Esophagus (tissue), 2 donors: ENCODE measurements at regions not wholly inside any gene's neighbourhood (a gene's known extent, or its start where the extent isn't known, plus 50 kb on each side); places are given as distances from the start of the nearest gene placed in this dataset.

Experiments used
- H3K27ac ChIP-seq, 2 donors: one replicate each; pipeline ENCODE4 v1.5.1; 2013; ENCODE audit warnings: low read depth in 2 of 2, mild to moderate bottlenecking in 2 of 2, inconsistent platforms in 1 of 2, low read length in 1 of 2, moderate library complexity in 1 of 2
- H3K27me3 ChIP-seq, 2 donors: one replicate each; pipeline ENCODE4 v1.6.1; 2013; ENCODE audit warnings: low read length in 2 of 2, control low read depth in 1 of 2, mild to moderate bottlenecking in 1 of 2; ENCODE audit not compliant: insufficient read depth in 2 of 2, control insufficient read depth in 1 of 2
- H3K36me3 ChIP-seq, 2 donors: one replicate each; pipeline ENCODE4 v1.6.1; 2013; ENCODE audit warnings: low read length in 1 of 2; ENCODE audit not compliant: control insufficient read depth in 2 of 2, insufficient read depth in 2 of 2
- H3K4me1 ChIP-seq, 2 donors: one replicate each; pipeline ENCODE4 v1.6.1; 2013; ENCODE audit warnings: low read length in 1 of 2; ENCODE audit not compliant: control insufficient read depth in 2 of 2, insufficient read depth in 2 of 2
- H3K4me3 ChIP-seq, 2 donors: one replicate each; pipeline ENCODE4 v1.5.1; 2013; ENCODE audit warnings: low read length in 2 of 2, mild to moderate bottlenecking in 2 of 2, low read depth in 1 of 2, moderate library complexity in 1 of 2
- H3K9me3 ChIP-seq, 2 donors: one replicate each; pipeline ENCODE4 v1.6.1; 2013; ENCODE audit warnings: mild to moderate bottlenecking in 2 of 2, low read depth in 1 of 2, low read length in 1 of 2, moderate library complexity in 1 of 2; ENCODE audit not compliant: control insufficient read depth in 2 of 2, insufficient read depth in 1 of 2
- WGBS, 2 donors: extraction: QIAGEN DNeasy Blood & Tissue Kit; methylation state at CpG; one replicate each; pipeline ENCODE4 v1.1.7; 2013; 5-methylcytosine and 5-hydroxymethylcytosine counted together
- donor health status: healthy with polysubstance abuse.
- donor health status: Bipolar disorder and iron deficiency.

DNA sequence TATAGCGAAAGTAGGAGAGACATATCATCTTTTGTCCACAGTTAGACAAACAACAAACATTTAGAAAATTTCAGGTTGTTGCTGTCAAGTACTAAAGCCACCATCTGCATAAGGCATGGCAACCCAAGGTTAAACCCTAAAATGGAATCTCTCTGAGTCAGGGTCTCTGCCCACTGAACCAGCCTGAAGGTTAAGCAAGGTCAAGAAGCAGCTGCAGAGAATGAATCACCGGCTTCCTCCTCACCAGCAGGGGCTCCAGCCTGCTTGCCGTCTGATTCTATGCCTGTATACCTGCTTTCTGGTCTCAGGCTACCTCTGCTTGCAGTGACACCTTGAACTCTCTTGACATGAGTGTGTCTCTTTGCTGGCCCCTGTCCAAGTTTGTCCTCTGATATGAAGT, 726.2 kb upstream of the SGCG start:
- Histone ChIP-seq H3K27ac (no peak overlapping the region), H3K36me3 (no peaks in the 10 kb centered on the region), H3K4me3 (no peak overlapping the region), H3K4me1 (no peaks in the 10 kb centered on the region), H3K9me3 (peaks cover 0 to 5% of the 10 kb centered on the region in 2 donors), H3K27me3 (no peaks in the 10 kb centered on the region)
- 73 to 74% methylated on average over 3 of the region's 3 CpGs for WGBS, 2 donors

DNA sequence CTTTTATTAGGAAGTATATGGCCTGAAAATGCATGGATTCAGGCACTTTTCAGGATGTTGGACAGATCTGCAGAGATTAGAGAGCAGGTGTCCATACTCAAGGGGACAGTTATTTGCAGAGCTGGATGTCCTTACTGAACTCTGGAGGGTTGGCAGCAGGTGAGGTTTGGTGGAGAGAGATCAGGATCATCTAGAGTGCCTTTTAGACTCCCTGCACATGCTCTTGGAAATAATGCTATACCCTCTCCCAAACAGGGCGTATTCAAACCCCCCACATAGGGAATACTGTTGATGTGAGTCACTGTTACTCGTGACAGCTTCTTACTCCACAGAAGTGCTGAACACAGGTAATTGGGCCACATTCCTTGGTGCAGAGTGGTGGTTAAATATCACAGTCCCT, 725.7 kb upstream of the SGCG start:
- no peaks in the 10 kb centered on the region for H3K4me1 ChIP-seq
- WGBS, 2 donors = 74 to 82% methylated on average over 2 of the region's 2 CpGs
- no peak overlapping the region for H3K4me3 ChIP-seq
- peaks cover 0 to 5% of the 10 kb centered on the region in 2 donors for H3K9me3 ChIP-seq
- no peaks in the 10 kb centered on the region for H3K27me3 ChIP-seq
- no peak overlapping the region for H3K27ac ChIP-seq
- no peaks in the 10 kb centered on the region for H3K36me3 ChIP-seq

DNA sequence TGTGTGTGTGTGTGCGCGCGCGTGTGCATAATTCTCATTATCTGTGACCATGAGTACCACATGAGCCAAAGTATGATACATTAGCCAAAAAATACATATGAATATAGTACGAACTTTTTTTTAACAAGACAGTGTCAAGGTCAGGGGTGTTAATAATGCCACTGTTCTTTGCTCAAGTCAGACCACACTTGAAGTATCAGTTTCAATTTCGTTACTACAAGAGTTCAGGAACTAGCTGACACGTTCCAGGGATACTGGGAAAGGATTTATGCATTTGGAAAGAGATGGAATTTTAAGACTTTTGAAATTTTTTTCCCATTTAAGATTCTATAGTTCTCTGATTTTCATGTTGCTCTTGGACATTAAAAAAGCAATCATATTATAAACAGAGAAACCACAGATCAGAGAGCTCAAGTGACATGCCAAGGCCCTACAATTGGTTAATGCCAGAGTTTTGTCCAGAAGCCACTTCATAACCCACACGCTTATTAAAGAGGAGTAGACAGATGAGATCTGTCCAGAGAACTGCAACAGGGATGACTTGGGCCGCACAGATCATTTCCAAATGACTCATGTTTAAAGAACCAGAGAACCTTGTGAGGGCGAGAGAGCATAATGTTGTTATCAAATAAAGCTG, 718.8 kb upstream of the SGCG start:
- no peak overlapping the region for H3K4me3 ChIP-seq
- H3K36me3 ChIP-seq = no peaks in the 10 kb centered on the region
- 58 to 63% methylated on average over 10 of the region's 10 CpGs for WGBS, 2 donors
- no peak overlapping the region for H3K27ac ChIP-seq
- H3K27me3 ChIP-seq = no peaks in the 10 kb centered on the region
- no peaks in the 10 kb centered on the region for H3K9me3 ChIP-seq
- H3K4me1 ChIP-seq = no peaks in the 10 kb centered on the region

DNA sequence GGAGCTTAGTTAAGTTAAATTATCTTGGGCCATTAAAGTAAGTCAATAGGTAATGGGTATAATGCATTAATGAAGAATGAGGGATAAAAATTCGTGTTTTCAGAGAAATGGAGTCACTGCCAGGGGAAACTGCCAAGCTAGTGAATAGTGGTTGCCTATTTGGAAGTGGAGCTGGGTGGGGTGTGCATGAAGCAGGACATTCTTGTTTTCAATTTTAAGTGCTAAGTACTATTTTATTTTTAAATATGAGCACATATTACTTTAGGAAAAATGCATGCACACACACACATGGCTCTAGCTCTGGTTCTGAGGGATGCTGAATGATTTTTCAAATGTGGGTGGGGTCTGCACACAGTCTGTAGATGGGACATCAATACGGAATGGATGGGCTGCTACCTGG, 717.7 kb upstream of the SGCG start:
- Histone ChIP-seq H3K27ac (no peak overlapping the region), H3K9me3 (no peaks in the 10 kb centered on the region), H3K4me3 (no peak overlapping the region), H3K27me3 (no peaks in the 10 kb centered on the region), H3K4me1 (no peaks in the 10 kb centered on the region), H3K36me3 (no peaks in the 10 kb centered on the region)
- WGBS, 2 donors = 51 to 52% methylated on average over 2 of the region's 2 CpGs

DNA sequence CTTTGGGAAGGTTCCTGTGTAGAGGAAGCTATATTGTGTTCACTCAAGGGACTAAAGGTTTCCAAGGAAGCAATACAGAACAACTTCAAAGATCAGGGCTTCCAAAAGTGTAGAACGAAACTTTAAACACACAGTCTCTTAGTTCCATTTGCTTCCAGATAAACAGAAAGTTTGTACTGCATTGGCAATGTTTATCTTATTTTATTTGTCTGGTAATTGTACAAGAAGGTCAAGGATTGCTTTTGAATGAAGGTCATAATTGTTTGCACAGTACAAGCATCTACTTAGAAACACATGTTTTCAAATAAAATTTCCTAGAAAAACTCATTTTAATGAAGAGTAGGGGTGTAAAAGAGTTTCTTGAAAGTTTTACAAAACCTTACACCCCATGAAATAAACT, 712.7 kb upstream of the SGCG start:
- H3K4me3 ChIP-seq = no peak overlapping the region
- no peak overlapping the region for H3K27ac ChIP-seq
- no peaks in the 10 kb centered on the region for H3K4me1 ChIP-seq
- H3K27me3 ChIP-seq = no peaks in the 10 kb centered on the region
- 52 to 57% methylated on average over 1 of the region's 1 CpG for WGBS, 2 donors
- no peaks in the 10 kb centered on the region for H3K9me3 ChIP-seq
- no peaks in the 10 kb centered on the region for H3K36me3 ChIP-seq

DNA sequence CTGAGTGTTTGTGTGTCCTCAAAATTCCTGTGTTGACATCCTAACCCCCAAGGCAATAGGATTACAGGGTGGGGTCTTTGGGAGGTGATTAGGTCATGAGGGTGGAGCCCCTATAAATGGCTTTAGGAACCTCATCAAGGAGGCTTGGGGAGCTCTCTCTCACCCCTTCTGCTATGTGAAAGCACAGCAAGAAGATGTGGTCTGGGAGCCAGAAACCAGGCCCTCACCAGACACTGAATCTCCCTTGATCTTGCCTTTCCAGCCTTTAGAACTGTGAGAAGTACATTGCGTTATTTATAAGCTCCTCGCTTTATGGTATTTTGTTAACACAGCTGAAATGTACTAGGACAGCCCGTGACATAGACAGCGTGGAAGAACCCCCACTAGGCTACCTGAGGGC, 712.0 kb upstream of the SGCG start:
- Histone ChIP-seq H3K27me3 (no peaks in the 10 kb centered on the region), H3K27ac (no peak overlapping the region), H3K4me1 (no peaks in the 10 kb centered on the region), H3K36me3 (no peaks in the 10 kb centered on the region), H3K9me3 (no peaks in the 10 kb centered on the region), H3K4me3 (no peak overlapping the region)
- 82 to 86% methylated on average over 4 of the region's 4 CpGs for WGBS, 2 donors

DNA sequence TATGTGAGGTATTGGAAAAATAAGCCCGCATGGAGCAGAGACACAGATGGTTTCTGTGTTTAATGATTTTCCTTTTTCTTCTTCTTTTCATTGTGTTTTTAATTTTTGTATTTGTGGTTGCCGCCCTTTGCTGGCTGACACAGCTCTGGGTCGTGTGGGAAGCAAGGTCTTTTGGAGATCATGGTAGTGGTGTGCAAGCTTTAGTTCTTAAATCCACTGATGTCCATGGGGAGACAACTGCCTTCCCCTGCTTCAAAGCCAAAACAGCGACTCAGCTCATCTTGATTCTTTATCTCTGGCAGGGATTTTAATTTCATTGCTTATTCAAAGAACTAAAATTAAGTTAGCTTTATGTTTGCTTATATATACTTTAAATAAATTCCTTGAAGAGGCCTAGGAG, 711.3 kb upstream of the SGCG start:
- Histone ChIP-seq H3K27me3 (no peaks in the 10 kb centered on the region), H3K27ac (no peak overlapping the region), H3K4me3 (no peak overlapping the region), H3K4me1 (no peaks in the 10 kb centered on the region), H3K36me3 (no peaks in the 10 kb centered on the region), H3K9me3 (no peaks in the 10 kb centered on the region)
- 65 to 73% methylated on average over 4 of the region's 4 CpGs for WGBS, 2 donors

DNA sequence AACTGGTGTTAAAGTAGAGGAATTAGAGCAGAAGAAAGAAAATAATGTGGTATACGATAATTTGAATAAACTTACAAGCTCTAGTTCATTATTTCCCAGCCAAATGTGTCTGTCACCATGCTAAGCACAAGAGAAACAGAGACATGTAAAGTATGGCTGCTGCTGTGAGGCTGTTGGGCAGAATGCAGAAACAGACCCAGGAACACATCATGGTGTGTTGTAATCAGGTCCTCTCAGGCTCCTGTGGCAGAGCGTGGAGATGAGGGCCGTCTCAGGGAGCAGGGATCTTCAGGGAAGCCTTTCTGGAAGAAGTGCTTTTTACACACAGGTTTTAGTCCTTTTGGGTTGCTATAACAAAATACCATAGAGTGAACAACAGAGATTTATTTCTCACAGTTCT, 710.7 kb upstream of the SGCG start:
- Histone ChIP-seq H3K27me3 (no peaks in the 10 kb centered on the region), H3K4me3 (no peak overlapping the region), H3K9me3 (no peaks in the 10 kb centered on the region), H3K36me3 (no peaks in the 10 kb centered on the region), H3K27ac (no peak overlapping the region), H3K4me1 (no peaks in the 10 kb centered on the region)
- WGBS, 2 donors = 77 to 86% methylated on average over 3 of the region's 3 CpGs

DNA sequence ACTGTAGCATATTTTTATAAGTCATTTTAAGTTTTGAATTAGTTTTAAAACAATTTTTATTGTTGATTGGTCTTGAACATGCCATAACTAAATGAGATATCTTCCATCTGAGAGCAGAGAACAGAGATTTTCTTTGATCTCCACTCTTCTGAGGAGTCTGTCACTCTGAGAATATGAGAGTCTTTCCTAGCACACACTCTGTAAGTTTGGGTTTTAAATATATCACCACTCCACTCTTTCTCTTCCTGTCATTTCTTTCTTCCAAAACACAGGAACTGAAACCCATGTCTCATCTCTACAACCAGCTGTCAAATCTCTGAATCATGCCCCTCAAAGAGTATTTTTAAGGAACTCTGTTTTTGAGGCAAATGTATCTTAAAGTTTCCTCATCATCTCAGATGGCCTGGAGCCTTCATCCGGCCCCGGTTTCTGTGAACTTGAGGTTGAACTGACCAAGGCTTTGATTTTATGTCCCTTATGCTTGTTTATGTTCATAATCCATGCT, 698.2 kb upstream of the SGCG start:
- H3K27ac ChIP-seq = no peak overlapping the region
- no peaks in the 10 kb centered on the region for H3K4me1 ChIP-seq
- no peaks in the 10 kb centered on the region for H3K36me3 ChIP-seq
- H3K27me3 ChIP-seq = no peaks in the 10 kb centered on the region
- H3K9me3 ChIP-seq = peaks cover 0 to 5% of the 10 kb centered on the region in 2 donors
- H3K4me3 ChIP-seq = no peak overlapping the region
- 85 to 93% methylated on average over 2 of the region's 2 CpGs for WGBS, 2 donors

DNA sequence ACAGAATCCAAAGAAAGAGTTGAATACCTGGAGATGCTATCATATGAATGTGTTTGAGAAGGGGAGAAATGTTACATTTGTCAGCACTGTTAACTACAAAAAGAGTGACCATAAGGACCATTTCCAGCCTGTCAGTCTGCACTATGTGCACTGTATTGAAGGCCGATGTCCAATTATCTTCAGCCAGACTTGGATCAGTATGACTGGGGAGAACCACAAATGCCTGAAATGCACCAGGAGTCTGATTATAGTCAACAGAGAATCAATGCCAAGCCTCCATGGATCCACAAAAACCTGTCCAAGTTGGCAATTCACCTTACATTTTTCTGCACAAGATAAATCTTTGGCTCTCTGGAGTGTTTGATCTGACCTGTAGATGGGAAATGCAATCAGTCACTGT, 697.5 kb upstream of the SGCG start:
- no peak overlapping the region for H3K27ac ChIP-seq
- no peaks in the 10 kb centered on the region for H3K4me1 ChIP-seq
- H3K4me3 ChIP-seq = no peak overlapping the region
- no peaks in the 10 kb centered on the region for H3K36me3 ChIP-seq
- peaks cover 0 to 5% of the 10 kb centered on the region in 2 donors for H3K9me3 ChIP-seq
- whole genome bisulfite sequencing, 2 donors = 91 to 93% methylated on average over 1 of the region's 1 CpG
- no peaks in the 10 kb centered on the region for H3K27me3 ChIP-seq
